HG03025 (cell line): ENCODE measurements at regions not wholly inside any gene's neighbourhood (a gene's known extent, or its start where the extent isn't known, plus 50 kb on each side); places are given as distances from the start of the nearest gene placed in this dataset.
A peak's percentile ranks its signal among the peaks of the same experiment; 100 is the strongest.
"Not testable (repeated sequence)": the region's sequence is repeated elsewhere in the genome, so short reads cannot be mapped to it uniquely, and the experiment has no call there.

Experiments
- ATAC-seq: cut with Tn5 transposase; IDR thresholded peaks from one replicate; pipeline ENCODE4 v1.9.1; 2021; ENCODE audit warnings: mild to moderate bottlenecking, moderate library complexity; ENCODE audit not compliant: unreplicated experiment, low FRiP score

- no peak for ATAC-seq
These were observed 826.4 kb downstream of the PLA2G4A start for GRCh38 chr1:187655104-187655503.

DNA sequence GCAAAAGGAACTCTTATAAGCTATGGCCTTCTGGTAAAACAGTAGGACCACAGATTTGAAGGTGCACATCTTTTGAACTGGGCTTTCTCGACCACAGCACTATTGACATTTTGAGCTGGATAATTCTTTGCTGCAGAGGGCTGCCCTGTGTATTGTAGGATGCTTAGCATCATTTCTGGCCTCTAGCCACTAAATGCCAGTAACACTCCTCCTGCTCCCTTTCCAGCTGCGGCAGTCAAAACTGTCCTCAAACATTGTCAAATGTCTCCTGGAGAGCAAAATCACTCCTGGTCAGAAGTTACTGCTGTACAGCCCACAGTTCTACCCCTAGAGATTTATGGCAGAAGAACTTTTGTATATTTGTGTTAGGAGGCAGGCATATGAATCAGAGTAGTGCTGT is 836.7 kb downstream of the PLA2G4A start:
- no peak for ATAC-seq

DNA sequence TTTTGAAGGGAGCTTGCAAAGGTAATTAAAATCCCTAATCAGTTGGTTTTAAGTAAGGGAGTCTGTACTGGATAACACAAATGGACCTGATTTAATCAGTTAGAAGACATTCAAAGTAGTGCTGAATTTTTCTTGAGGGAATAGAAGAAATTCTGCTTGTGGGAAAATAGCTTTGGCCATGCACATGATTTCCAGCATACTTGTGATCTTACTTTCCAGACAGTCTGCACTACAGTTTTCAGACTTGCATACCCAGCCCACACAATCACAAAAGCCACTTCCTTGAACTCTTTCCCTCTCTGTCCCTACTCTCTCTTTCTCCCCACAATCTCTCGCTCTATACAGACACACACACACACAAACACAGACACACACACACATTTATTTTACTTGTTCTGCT is 852.1 kb downstream of the PLA2G4A start:
- ATAC-seq: no peak

DNA sequence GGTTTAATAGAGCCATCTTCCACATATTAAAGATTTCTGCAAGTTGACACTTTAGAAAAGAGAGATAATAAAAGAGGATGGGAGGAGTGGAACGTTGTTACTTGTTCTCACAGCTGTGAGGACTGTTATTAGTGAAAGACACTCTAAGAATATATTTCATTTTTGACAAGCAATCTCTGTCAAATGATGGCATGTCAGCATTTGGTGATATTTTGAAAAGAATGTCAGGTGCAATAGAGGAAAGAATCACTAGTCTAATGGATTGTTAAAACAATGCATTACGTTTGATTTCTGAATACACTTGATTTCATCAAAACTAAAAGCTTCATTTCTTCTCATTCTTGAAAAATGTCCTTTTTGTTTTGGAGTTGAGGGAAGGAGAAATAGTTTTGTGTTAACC is 853.4 kb downstream of the PLA2G4A start:
- ATAC-seq: no peak

DNA sequence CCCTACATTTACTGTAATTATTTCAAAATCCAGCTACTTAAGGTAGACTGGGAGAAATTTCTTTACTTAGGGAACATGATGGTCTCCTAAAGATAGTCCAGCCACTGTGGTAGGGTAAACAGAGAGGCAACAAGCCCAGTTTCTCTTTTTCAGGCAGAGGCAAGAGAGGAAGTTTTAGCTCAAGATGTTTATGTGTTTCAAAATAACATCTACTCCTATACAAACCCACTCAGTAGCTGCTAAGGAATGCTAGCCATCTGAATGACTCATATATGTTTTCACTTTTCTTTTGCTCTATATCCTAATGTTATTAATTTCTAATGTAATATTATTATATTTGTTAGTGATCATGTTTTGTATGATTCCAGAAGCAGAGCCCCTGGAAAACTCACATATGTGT is 856.6 kb downstream of the PLA2G4A start:
- ATAC-seq: no peak

DNA sequence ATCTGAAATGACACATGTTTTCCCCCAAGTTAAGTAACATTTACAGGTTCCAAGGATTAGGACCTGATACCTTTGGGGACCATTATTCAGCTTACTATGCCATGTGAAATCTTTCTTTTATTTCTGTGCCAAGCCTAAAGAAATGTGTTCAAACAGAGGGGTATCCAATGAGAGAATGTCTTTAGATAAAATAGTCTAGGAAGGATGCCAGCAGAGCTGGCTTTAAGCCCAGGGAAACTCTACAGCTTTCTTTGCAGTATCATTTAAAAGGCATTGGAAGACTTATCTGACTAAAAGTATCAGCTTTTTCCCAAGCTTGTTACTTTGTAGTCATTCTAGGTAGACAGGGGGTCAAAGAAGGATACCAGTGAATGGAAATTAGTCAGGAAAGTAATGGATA is 860.4 kb downstream of the PLA2G4A start:
- ATAC-seq: no peak

- ATAC-seq: no peak
These were observed 862.7 kb downstream of the PLA2G4A start for GRCh38 chr1:187691439-187691838.

GRCh38 chr1:187692799-187693198 is 864.0 kb downstream of the PLA2G4A start:
- ATAC-seq: no peak

DNA sequence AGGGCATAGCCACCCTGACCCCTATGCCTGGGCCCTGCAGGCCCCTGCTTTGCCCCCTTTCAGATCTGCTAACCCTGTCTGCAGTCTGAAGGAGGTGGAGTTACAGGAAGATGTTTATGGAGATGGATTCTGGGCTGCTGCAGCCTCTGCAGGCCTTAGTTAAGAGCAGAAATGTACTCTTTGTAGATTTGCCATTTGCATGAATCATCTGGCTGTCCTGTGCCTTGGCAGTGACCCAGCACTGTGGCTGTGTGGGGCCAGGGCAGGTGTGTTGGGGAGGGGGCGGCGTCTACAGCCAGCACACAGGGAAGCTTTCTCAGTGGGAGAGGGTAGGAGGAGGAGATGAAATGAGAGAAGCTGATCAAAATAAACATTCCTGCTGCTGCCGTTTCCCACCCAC is 867.3 kb downstream of the PLA2G4A start:
- ATAC-seq: no peak

DNA sequence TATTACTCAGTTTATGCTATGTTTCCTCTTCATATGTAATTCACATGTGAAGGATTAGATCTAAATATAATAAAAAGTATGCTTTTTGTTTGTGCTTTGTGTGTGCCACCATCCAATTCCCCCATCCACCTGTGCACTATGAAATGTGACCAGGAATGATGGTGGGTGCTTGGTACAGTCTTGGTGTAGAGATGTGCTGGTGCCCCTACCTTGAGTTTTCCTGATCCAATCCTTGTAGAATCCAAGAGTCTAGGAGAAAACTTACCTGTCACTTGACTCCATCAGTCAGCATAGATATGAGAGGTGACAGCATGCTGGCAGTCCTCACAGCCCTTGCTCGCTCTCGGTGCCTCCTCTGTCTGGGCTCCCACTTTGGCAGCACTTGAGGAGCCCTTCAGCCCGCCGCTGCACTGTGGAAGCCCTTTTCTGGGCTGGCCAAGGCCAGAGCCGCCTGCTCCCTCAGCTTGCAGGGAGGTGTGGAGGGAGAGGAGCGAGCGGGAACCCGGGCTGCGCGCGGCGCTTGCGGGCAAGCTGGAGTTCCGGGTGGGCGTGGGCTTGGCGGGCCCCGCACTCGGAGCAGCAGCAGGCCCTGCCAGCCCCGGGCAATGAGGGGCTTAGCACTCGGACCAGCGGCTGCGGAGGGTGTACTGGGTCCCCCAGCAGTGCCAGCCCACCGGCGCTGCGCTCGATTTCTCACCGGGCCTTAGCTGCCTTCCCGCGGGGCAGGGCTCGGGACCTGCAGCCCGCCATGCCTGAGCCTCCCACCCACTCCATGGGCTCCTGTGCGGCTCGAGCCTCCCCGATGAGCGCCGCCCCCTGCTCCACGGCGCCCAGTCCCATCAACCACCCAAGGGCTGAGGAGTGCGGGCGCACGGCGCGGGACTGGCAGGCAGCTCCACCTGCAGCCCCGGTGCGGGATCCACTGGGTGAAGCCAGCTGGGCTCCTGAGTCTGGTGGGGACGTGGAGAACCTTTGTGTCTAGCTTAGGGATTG is 874.7 kb downstream of the PLA2G4A start:
- ATAC-seq: not testable (repeated sequence)

DNA sequence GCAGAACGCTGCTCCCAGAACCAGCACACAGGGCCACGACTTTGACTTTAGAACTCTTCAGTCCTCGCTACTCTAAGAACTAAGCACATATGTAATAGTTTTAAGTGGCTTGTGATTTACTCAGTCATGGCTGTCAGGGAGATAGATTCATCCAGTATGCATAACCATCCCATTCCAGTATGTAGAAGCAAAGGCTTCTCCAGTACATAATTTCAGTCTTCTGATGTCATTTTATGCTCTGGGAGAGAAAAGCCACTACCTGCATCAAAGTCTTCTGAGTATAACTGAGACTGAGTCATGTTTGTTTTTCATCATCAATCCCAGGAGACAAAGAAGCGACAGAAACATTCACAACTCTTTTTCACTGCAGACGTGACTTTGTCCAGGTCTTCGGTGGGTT is 885.7 kb downstream of the PLA2G4A start:
- no peak for ATAC-seq

- no peak for ATAC-seq
These were observed 886.7 kb downstream of the PLA2G4A start for GRCh38 chr1:187715483-187715882.

- ATAC-seq: no peak
These were observed 887.4 kb downstream of the PLA2G4A start for GRCh38 chr1:187716160-187716559.

DNA sequence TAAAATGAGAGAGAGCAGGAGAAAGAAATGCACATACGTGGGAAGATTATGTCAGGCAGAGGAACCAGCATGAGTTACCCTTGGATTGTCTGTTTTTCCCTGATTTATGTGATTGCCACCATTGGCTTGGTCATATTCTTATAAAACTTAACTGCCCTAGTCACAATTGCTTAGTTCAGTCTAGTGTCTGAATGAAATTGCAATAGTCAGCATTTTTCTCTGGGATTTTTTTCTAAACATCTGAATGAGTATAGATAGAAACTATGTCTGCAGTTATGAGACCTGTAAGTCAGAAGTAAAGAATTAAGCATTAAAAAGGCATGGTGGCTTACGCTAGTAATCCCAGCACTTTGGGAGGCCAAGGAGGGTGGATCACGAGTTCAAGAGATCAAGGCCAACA is 889.8 kb downstream of the PLA2G4A start:
- no peak for ATAC-seq

DNA sequence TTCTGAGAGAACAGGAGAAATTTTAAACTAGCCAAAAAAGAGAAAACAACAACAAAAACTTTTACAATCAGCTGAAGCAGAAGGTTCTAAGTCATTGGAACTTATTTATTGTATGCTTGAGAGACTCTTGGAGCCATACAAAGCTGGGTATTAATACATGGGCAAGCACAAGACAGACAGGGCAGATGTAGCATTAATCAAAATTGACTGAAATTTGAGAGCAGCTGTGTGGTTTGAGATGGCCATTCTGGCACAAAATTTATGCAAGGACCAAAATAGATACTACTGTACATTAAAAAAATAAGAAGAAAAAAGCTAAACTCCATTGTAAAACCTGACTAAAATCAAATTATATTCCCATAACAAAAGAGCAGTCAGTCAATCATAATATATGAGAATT is 892.5 kb downstream of the PLA2G4A start:
- no peak for ATAC-seq

DNA sequence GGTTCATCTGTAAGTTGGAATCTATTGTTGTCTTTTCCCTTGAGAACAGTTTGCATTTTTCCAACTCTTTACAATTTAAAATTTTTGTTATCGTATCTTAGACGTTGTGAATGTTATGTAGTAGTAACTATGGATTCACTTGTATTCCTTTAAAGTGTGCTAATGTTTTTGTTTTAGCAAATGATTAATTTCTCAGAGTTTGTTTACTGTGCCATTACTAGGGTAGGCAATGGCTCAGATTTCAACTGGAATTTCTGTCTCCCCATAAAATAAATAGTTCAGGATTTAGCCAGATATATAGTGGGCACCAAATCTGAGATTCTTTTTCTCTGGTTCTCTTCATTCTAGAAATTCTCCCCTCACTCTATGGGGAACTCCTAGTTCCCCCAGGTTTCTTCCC is 896.5 kb downstream of the PLA2G4A start:
- no peak for ATAC-seq

GRCh38 chr1:187733232-187733631 is 904.5 kb downstream of the PLA2G4A start:
- ATAC-seq: no peak

- no peak for ATAC-seq
These were observed 905.7 kb downstream of the PLA2G4A start for GRCh38 chr1:187734427-187734826.

- ATAC-seq: peak; percentile 100
These were observed 915.9 kb downstream of the PLA2G4A start for GRCh38 chr1:187744665-187745064.

- ATAC-seq: no peak
These were observed 926.8 kb downstream of the PLA2G4A start for GRCh38 chr1:187755536-187755935.

GRCh38 chr1:187756684-187757083 is 927.9 kb downstream of the PLA2G4A start:
- ATAC-seq: not testable (repeated sequence)

DNA sequence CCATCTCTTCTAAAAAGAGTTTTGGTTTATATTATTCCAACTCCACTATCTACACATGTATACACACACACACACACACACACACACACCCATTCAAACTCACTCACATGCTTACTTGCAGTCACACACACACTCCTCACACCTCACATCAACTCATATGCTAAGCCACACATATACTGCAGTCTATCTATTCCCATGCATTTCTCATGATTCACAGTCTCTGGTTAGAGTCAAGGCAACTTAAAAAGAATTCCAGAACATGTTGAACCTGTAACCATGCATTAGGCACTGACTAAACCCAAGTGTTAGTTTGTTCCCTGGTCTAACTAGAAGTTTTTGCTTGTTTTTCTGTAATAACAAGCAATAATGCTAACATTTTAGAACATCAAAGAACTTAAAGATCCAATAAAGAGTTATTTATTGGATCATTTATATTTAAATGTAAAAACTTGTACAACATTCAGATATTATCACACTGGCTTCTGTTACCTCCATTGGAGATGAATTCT is 931.1 kb downstream of the PLA2G4A start:
- no peak for ATAC-seq
